Thymus (tissue), 11 donors: ENCODE measurements at regions not wholly inside any gene's neighbourhood (a gene's known extent, or its start where the extent isn't known, plus 50 kb on each side); places are given as distances from the start of the nearest gene placed in this dataset.

ENCODE experiments used
- DNase-seq, 9 donors: peaks; one replicate each; pipeline ENCODE4 v3.0.0-alpha.2; 2013; ENCODE audit warnings: low spot score in 9 of 9, low read depth in 6 of 9, missing footprints in 1 of 9
- H3K27ac ChIP-seq, 2 donors: one replicate each; pipeline ENCODE4 v1.5.1; 2013; ENCODE audit warnings: control low read depth in 1 of 2, low read depth in 1 of 2, low read length in 1 of 2, mild to moderate bottlenecking in 1 of 2, moderate library complexity in 1 of 2
- H3K27me3 ChIP-seq, 2 donors: one replicate each; pipeline ENCODE4 v1.5.1; 2013; ENCODE audit warnings: low read length in 1 of 2; ENCODE audit not compliant: control insufficient read depth in 2 of 2, insufficient read depth in 1 of 2
- H3K36me3 ChIP-seq, 2 donors: one replicate each; pipeline ENCODE4 v1.5.1; 2013; ENCODE audit warnings: low read length in 1 of 2, mild to moderate bottlenecking in 1 of 2, moderate library complexity in 1 of 2; ENCODE audit not compliant: control insufficient read depth in 2 of 2, insufficient read depth in 2 of 2
- H3K4me1 ChIP-seq, 2 donors: one replicate each; pipeline ENCODE4 v1.5.1; 2013; ENCODE audit warnings: low read length in 2 of 2; ENCODE audit not compliant: control insufficient read depth in 2 of 2, insufficient read depth in 2 of 2
- H3K4me3 ChIP-seq, 2 donors: one replicate each; pipeline ENCODE4 v1.5.1; 2013; ENCODE audit warnings: low read length in 2 of 2, control low read depth in 1 of 2, mild to moderate bottlenecking in 1 of 2
- H3K9me3 ChIP-seq, 2 donors: one replicate each; pipeline ENCODE4 v1.5.1; 2013; ENCODE audit warnings: low read length in 1 of 2, mild to moderate bottlenecking in 1 of 2; ENCODE audit not compliant: control insufficient read depth in 2 of 2, insufficient read depth in 1 of 2
- whole genome bisulfite sequencing: extraction: QIAGEN DNeasy Blood & Tissue Kit; methylation state at CpG from one replicate; pipeline ENCODE4 v1.1.7; 2013; 5-methylcytosine and 5-hydroxymethylcytosine counted together
- donor health status: healthy.

DNA sequence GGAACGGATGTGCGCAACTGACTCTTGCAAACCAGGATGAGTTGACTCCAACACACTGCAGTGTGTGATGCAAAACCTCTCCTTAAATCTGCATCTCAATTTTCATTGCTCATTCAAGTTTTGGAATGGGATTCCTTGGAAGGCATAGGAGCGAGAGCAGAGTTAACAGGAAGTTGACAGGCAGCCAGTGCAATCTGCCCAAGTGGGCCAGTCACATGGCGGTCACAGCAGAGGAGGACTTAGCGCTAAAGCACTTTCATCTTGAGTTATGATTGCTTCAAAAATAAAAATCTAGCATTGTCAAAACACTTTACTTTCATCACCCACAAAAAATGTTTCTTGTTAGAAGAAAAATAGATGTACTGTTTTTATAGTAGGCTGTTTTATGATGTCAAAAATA, 439.0 kb downstream of the FBXO15 start:
- Histone ChIP-seq H3K9me3 (no peaks in the 10 kb centered on the region), H3K4me1 (no peaks in the 10 kb centered on the region), H3K4me3 (no peak overlapping the region), H3K27me3 (no peaks in the 10 kb centered on the region), H3K36me3 (no peaks in the 10 kb centered on the region), H3K27ac (no peak overlapping the region)
- DNase-seq: no peak
- 96% methylated on average over 5 of the region's 5 CpGs for WGBS

DNA sequence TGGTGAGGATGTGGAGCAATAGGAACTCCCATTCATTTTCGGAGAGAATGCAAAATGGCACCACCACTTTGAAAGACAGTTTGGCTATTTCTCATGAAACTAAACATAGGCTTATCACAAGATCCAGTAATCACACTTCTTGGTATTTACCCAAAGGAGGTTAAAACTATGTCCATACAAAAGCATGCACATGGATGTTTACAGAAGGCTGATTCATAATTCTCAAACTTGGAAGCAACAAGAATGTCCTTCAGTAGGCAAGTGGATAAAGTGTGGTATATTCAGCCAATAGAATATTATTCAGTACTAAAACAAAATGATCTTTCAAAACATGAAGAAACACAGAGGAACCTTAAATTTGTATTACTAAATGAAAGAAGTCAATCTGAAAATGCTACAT, 440.6 kb downstream of the FBXO15 start:
- WGBS: 98% methylated on average over 1 of the region's 1 CpG
- Histone ChIP-seq H3K4me3 (no peak overlapping the region), H3K9me3 (no peaks in the 10 kb centered on the region), H3K4me1 (no peaks in the 10 kb centered on the region), H3K27me3 (no peaks in the 10 kb centered on the region), H3K36me3 (no peaks in the 10 kb centered on the region), H3K27ac (no peak overlapping the region)
- no peak for DNase-seq

DNA sequence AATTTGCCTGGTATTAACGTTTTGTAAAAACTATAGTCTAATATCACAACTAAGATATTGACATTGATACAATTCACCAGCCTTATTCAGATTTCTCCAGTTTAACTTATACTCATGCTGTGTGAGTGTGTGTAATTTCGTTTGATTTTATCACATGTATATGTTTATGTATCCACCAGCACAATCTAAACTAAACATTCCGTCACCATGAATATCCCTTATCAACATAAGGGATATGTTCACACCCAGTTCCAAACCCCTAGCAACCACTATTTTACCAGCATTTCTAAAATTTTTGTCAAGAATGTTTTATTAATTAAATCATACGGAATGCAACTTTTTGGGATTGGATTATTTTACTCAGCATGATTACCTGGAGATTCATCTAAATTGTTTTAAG, 450.3 kb downstream of the FBXO15 start:
- Histone ChIP-seq H3K4me3 (no peak overlapping the region), H3K27me3 (no peaks in the 10 kb centered on the region), H3K9me3 (no peaks in the 10 kb centered on the region), H3K4me1 (no peaks in the 10 kb centered on the region), H3K36me3 (no peaks in the 10 kb centered on the region), H3K27ac (no peak overlapping the region)
- DNase-seq: no peak
- WGBS: 93% methylated on average over 4 of the region's 4 CpGs

DNA sequence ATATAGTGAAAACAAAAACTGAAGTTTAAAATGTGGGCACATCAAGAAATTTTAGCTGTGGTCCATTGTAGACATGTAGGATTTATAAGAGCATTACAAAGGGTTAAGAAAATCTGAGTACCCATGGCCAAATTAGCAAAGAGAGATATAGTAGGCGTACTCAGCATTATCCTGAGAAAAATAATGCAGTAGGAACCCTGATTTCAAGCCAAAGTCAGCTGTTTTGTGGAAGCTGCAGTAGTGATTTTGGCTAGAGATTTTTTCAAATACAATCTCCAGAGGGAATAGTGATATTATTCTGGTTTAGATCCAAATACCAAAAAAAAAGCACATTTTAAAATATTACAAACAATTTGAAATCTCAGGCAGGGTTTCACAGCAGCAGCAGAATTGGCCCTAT, 450.9 kb downstream of the FBXO15 start:
- Histone ChIP-seq H3K27me3 (no peaks in the 10 kb centered on the region), H3K9me3 (no peaks in the 10 kb centered on the region), H3K4me3 (no peak overlapping the region), H3K27ac (no peak overlapping the region), H3K36me3 (no peaks in the 10 kb centered on the region), H3K4me1 (no peaks in the 10 kb centered on the region)
- 89% methylated on average over 1 of the region's 1 CpG for WGBS
- DNase-seq: no peak

GRCh38 chr18:73696171-73696570, 451.5 kb downstream of the FBXO15 start:
- H3K27ac ChIP-seq: no peak overlapping the region
- no peaks in the 10 kb centered on the region for H3K36me3 ChIP-seq
- 92% methylated on average over 3 of the region's 3 CpGs for WGBS
- H3K4me3 ChIP-seq: no peak overlapping the region
- H3K9me3 ChIP-seq: no peaks in the 10 kb centered on the region
- DNase-seq: no peak
- no peaks in the 10 kb centered on the region for H3K4me1 ChIP-seq
- H3K27me3 ChIP-seq: no peaks in the 10 kb centered on the region

GRCh38 chr18:73693091-73693490, 454.5 kb downstream of the FBXO15 start:
- H3K27me3 ChIP-seq: no peaks in the 10 kb centered on the region
- no peak for DNase-seq
- no peak overlapping the region for H3K27ac ChIP-seq
- WGBS: 99% methylated on average over 1 of the region's 1 CpG
- no peaks in the 10 kb centered on the region for H3K4me1 ChIP-seq
- H3K36me3 ChIP-seq: no peaks in the 10 kb centered on the region
- H3K9me3 ChIP-seq: no peaks in the 10 kb centered on the region
- H3K4me3 ChIP-seq: no peak overlapping the region

DNA sequence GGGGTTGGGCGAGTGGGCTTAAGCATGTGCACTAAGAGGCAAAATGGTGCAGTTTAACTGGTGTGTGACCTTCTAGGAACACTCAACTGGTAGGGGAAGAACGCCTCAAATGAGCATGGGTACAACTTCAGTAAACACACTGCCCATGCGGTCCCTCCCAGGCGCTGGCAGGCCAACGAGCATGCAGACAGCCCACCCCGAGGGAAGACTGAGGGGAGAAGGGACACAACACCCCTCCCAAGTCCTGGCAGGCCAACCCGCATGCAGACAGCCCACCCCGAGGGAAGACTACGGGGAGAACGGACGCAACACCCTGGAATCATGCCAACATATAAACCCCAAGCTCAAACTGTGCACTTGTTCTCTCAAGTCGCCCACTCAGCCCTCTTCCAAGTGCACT, 456.0 kb downstream of the FBXO15 start:
- Histone ChIP-seq H3K4me1 (no peaks in the 10 kb centered on the region), H3K27me3 (no peaks in the 10 kb centered on the region), H3K27ac (no peak overlapping the region), H3K9me3 (no peaks in the 10 kb centered on the region), H3K36me3 (no peaks in the 10 kb centered on the region), H3K4me3 (no peak overlapping the region)
- 98% methylated on average over 12 of the region's 12 CpGs for WGBS
- DNase-seq: no peak

- no peaks in the 10 kb centered on the region for H3K36me3 ChIP-seq
- no peaks in the 10 kb centered on the region for H3K4me1 ChIP-seq
- WGBS: 94% methylated on average over 6 of the region's 6 CpGs
- DNase-seq: no peak
- no peak overlapping the region for H3K27ac ChIP-seq
- no peaks in the 10 kb centered on the region for H3K27me3 ChIP-seq
- no peak overlapping the region for H3K4me3 ChIP-seq
- H3K9me3 ChIP-seq: no peaks in the 10 kb centered on the region
Observed at GRCh38 chr18:73691118-73691517, 456.5 kb downstream of the FBXO15 start.

DNA sequence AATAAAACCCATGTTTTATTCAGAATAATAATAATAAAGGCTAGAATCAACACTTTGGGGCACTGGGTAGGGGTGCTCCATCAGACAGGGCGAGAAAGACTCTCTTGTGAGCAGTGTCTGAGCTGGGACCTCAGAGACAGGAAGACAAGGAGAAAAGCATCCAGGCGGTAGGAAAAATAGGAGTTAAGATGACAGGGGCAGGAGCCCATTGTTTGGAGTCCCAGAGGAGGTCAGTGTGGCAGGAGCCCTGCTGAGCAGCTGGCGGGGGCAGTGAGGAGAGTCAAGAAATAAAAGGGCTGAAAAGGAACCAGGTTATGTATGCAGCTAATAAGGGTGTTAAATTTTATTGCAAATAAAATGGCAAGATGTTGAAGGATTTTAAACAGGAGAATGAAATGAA, 457.4 kb downstream of the FBXO15 start:
- no peak overlapping the region for H3K27ac ChIP-seq
- H3K4me1 ChIP-seq: no peaks in the 10 kb centered on the region
- H3K27me3 ChIP-seq: no peaks in the 10 kb centered on the region
- no peaks in the 10 kb centered on the region for H3K36me3 ChIP-seq
- WGBS: 94% methylated on average over 3 of the region's 3 CpGs
- DNase-seq: no peak
- no peaks in the 10 kb centered on the region for H3K9me3 ChIP-seq
- H3K4me3 ChIP-seq: no peak overlapping the region
